ENCODE measurements at regions not wholly inside any gene's neighbourhood (a gene's known extent, or its start where the extent isn't known, plus 50 kb on each side); places are given as distances from the start of the nearest gene placed in this dataset.

DNA sequence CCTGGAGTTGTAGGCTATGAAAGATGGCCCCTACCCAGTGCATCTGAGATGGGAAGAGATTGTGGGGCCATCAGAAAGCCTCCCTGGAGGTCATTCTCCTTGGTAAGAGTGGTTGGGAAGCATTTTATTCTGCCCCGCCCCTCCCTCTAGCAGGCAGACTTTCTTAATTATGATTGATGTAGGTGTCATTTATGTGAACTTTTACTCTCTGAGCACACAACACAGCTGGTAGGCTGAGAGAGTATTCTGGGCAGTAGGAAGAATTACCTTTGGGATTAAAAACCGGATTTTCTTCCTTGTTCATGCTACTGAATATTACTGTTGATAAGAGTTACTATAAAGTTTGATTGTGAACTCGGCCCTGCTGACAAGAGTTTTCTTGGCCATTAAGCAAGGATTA lies 266.8 kb downstream of the TTC6 start:
- DNase-seq, result no peak
- Histone ChIP-seq H3K4me1 (ENCODE audit: insufficient read depth) (no peaks in the 10 kb centered on the region), H3K4me3 (no peak overlapping the region), H3K27me3 (no peaks in the 10 kb centered on the region), H3K36me3 (no peaks in the 10 kb centered on the region), H3K9me3 (no peaks in the 10 kb centered on the region), H3K27ac (no peak overlapping the region)
- intact Hi-C loops (cut with DNase I), result no loop called here
- 66 to 81% (median 80%) methylated on average over 3 of the region's 3 CpGs for WGBS, 3 donors
- TF ChIP-seq, protein P1, sequence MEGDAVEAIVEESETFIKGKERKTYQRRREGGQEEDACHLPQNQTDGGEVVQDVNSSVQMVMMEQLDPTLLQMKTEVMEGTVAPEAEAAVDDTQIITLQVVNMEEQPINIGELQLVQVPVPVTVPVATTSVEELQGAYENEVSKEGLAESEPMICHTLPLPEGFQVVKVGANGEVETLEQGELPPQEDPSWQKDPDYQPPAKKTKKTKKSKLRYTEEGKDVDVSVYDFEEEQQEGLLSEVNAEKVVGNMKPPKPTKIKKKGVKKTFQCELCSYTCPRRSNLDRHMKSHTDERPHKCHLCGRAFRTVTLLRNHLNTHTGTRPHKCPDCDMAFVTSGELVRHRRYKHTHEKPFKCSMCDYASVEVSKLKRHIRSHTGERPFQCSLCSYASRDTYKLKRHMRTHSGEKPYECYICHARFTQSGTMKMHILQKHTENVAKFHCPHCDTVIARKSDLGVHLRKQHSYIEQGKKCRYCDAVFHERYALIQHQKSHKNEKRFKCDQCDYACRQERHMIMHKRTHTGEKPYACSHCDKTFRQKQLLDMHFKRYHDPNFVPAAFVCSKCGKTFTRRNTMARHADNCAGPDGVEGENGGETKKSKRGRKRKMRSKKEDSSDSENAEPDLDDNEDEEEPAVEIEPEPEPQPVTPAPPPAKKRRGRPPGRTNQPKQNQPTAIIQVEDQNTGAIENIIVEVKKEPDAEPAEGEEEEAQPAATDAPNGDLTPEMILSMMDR (IDR thresholded peaks at IDR 0.05), result no peak
- TF ChIP-seq POLR2A (IDR thresholded peaks at IDR 0.05), result no peak
- TF ChIP-seq EP300 (IDR thresholded peaks at IDR 0.05), result no peak

DNA sequence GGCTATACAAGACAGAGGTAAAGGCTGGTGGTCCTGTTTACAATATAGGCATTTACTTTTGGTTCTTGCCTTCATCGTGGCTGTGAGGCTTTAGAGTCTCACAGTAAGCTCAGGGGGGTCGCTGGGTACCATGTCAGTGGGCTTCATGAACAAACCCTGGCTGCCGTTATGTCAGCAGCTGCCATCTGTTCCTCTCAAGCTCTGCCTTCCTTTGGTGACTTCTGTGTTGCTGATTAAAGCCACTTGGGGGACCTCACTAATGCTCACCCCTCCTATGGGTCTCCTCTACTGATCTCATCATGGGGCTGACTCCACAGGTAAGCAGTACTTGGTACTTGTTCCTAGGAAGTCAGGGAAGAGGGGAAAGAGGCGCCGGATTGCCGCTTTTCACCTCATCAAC lies 268.7 kb downstream of the TTC6 start:
- Histone ChIP-seq H3K4me1 (ENCODE audit: insufficient read depth) (no peaks in the 10 kb centered on the region), H3K9me3 (no peaks in the 10 kb centered on the region), H3K36me3 (no peaks in the 10 kb centered on the region), H3K27ac (no peak overlapping the region), H3K27me3 (no peaks in the 10 kb centered on the region), H3K4me3 (no peak overlapping the region)
- intact Hi-C loops (cut with DNase I), result no loop called here
- DNase-seq, result no peak
- TF ChIP-seq EP300 (IDR thresholded peaks at IDR 0.05), result no peak
- TF ChIP-seq, protein P1 (IDR thresholded peaks at IDR 0.05), result no peak
- no peak for TF ChIP-seq POLR2A (IDR thresholded peaks at IDR 0.05)
- WGBS, 3 donors, result 82 to 88% (median 85%) methylated on average over 6 of the region's 6 CpGs

DNA sequence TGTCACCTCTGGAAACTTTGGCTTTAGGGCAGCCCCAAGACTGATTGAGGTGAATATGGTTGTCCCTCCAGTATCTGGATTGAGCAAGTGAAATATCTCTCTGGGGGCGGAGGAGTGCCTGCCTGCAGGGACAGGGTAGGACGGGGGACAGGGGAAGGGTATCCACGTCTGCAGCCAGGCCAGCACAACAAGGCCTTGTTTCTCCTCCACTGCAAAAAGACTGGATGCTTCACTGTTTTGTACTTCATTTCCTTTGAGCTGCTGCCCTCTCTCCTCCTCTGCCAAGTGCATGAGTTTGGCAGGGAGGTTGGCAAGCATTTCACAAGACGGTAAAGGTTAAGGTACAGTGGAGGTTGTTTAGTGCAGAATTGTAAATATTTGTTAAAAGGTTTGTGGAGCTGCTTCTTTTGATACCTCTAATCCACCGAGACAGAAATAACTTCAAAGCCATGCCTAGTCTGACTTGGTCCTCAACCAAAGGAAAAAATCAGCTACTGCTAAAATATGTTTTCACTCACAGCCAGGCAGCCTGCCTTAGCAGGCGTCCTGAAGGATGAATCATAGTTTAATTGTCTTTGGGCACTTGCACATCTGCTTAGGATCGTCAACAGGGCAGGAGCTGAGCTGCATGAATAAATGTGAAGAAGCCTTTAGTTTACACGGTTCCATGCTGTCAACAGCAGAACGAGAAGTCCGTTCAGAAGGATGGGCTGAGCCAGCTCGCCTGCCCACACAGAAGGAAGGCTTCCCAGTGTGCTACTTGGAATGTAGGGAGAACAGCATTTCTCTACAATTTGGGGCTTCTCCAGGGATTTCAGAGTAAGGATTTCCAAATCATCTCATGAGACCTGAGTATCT lies 269.7 kb downstream of the TTC6 start:
- H3K27ac ChIP-seq, result no peak overlapping the region
- DNase-seq, result no peak
- intact Hi-C loops (cut with DNase I), result no loop called here
- H3K9me3 ChIP-seq, result no peaks in the 10 kb centered on the region
- H3K36me3 ChIP-seq, result no peaks in the 10 kb centered on the region
- H3K27me3 ChIP-seq, result no peaks in the 10 kb centered on the region
- TF ChIP-seq, protein P1 (IDR thresholded peaks at IDR 0.05), result no peak
- no peak for TF ChIP-seq POLR2A (IDR thresholded peaks at IDR 0.05)
- TF ChIP-seq EP300 (IDR thresholded peaks at IDR 0.05), result no peak
- H3K4me3 ChIP-seq, result no peak overlapping the region
- 22 to 36% (median 24%) methylated on average over 11 of the region's 11 CpGs for WGBS, 3 donors
- no peaks in the 10 kb centered on the region for H3K4me1 ChIP-seq (ENCODE audit: insufficient read depth)

DNA sequence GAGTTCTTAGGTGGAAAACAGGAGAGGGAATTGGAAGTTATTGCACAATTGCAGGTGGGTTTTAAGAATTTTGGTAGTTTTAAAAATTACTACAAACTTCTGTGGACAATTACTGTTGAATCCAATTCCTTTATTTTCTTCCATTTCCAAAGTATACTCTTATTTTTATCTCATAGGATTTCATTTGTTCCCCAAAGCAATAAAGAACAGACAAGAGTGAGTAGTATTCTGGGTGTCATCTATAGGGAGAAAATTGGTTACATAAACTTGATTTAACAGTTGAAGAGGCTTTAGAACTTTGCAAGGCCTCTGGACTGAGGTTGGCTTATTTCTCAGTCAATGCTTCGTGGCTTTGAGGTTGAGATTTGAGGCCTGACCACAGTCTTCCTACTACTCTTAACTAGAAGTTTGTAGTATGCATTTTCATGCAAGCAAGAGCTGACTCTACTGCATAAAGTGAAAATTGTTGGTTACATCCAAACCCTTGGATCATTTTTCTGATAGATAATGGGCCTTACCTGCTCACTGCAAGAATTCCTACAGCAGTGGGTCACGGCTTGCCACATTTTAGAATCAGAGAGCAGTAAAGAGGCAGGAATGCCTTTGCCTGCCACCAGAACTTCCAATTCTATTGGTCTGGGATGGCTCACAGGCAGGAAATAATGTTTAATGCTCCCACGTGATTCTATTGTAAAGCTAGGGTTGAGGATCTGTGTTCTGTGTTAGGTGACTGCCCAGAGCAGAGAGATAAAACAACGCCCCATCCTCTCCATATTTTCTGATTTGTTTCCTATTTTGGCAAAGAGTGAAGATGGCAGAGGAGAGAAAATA lies 270.5 kb downstream of the TTC6 start:
- H3K4me1 ChIP-seq (ENCODE audit: insufficient read depth), result no peaks in the 10 kb centered on the region
- TF ChIP-seq, protein P1 (IDR thresholded peaks at IDR 0.05), result no peak
- TF ChIP-seq POLR2A (IDR thresholded peaks at IDR 0.05), result no peak
- no peak for TF ChIP-seq EP300 (IDR thresholded peaks at IDR 0.05)
- no peak overlapping the region for H3K4me3 ChIP-seq
- H3K27me3 ChIP-seq, result no peaks in the 10 kb centered on the region
- intact Hi-C loops (cut with DNase I), result no loop called here
- 74 to 75% (median 74%) methylated on average over 4 of the region's 4 CpGs for WGBS, 3 donors
- no peaks in the 10 kb centered on the region for H3K9me3 ChIP-seq
- no peak overlapping the region for H3K27ac ChIP-seq
- no peaks in the 10 kb centered on the region for H3K36me3 ChIP-seq
- DNase-seq, result no peak

Measured in ovary (tissue), 7 donors.